Brain microvascular endothelial cell (primary cell): ENCODE measurements at regions not wholly inside any gene's neighbourhood (a gene's known extent, or its start where the extent isn't known, plus 50 kb on each side); places are given as distances from the start of the nearest gene placed in this dataset.

ENCODE experiments used
- DNase-seq: peaks from one replicate; pipeline ENCODE4 v3.0.0-alpha.2; 2020
- H3K27ac ChIP-seq: fragments of 250-450 bp; sonication (Bioruptor Pico); 2 replicates; pipeline ENCODE4 v1.5.1; 2020; ENCODE audit warnings: mild to moderate bottlenecking, moderate library complexity
- H3K27me3 ChIP-seq: fragments of 250-450 bp; sonication (Bioruptor Pico); replicated peaks from 2 replicates; pipeline ENCODE4 v1.5.1; 2020; ENCODE audit warnings: mild to moderate bottlenecking
- H3K36me3 ChIP-seq: fragments of 250-450 bp; sonication (Bioruptor Pico); replicated peaks from 2 replicates; pipeline ENCODE4 v1.5.1; 2020; ENCODE audit warnings: mild to moderate bottlenecking
- H3K4me3 ChIP-seq: 2 replicates; pipeline ENCODE4 v1.5.1; 2011; ENCODE audit warnings: low read depth, mild to moderate bottlenecking, control low read depth, low read length, moderate library complexity
- CTCF ChIP-seq: IDR thresholded peaks from 2 replicates; pipeline ENCODE4 v1.5.1; 2011; ENCODE audit warnings: low read depth, mild to moderate bottlenecking, moderate library complexity, low read length, control low read depth, inconsistent platforms; ENCODE audit errors: missing control alignments
- in situ Hi-C: cut with HindIII; loops from 2 replicates; pipeline ENCODE4 v1.10.0; 2017; ENCODE audit warnings: low sequenced_read_pairs, low pct_ligation_motif_present

GRCh38 chr12:124704619-124705018 is 137.2 kb upstream of the NCOR2 start:
- no peak overlapping the region for H3K27ac ChIP-seq
- H3K27me3 ChIP-seq = no peaks in the 10 kb centered on the region
- in situ Hi-C loops = no loop called here
- TF ChIP-seq CTCF = no peak
- no peaks in the 10 kb centered on the region for H3K36me3 ChIP-seq
- DNase-seq = no peak
- H3K4me3 ChIP-seq = no peak overlapping the region

- no peak for TF ChIP-seq CTCF
- no peak for DNase-seq
- H3K4me3 ChIP-seq = no peak overlapping the region
- no peaks in the 10 kb centered on the region for H3K27me3 ChIP-seq
- in situ Hi-C loops = no loop called here
- H3K27ac ChIP-seq = no peak overlapping the region
- no peaks in the 10 kb centered on the region for H3K36me3 ChIP-seq
These were observed 136.4 kb upstream of the NCOR2 start for GRCh38 chr12:124703856-124704255.

GRCh38 chr12:124702736-124703135 is 135.3 kb upstream of the NCOR2 start:
- DNase-seq = no peak
- Histone ChIP-seq H3K4me3 (no peak overlapping the region), H3K27me3 (no peaks in the 10 kb centered on the region), H3K27ac (no peak overlapping the region), H3K36me3 (no peaks in the 10 kb centered on the region)
- no peak for TF ChIP-seq CTCF
- in situ Hi-C loops = no loop called here

- H3K36me3 ChIP-seq = no peaks in the 10 kb centered on the region
- no peak for TF ChIP-seq CTCF
- DNase-seq = no peak
- in situ Hi-C loops = no loop called here
- H3K27ac ChIP-seq = no peak overlapping the region
- no peaks in the 10 kb centered on the region for H3K27me3 ChIP-seq
- no peak overlapping the region for H3K4me3 ChIP-seq
These were observed 133.6 kb upstream of the NCOR2 start for GRCh38 chr12:124700810-124701592.

GRCh38 chr12:124699909-124700308 is 132.5 kb upstream of the NCOR2 start:
- H3K36me3 ChIP-seq = no peaks in the 10 kb centered on the region
- in situ Hi-C loops = no loop called here
- no peak overlapping the region for H3K4me3 ChIP-seq
- DNase-seq = no peak
- TF ChIP-seq CTCF = no peak
- H3K27ac ChIP-seq = no peak overlapping the region
- no peaks in the 10 kb centered on the region for H3K27me3 ChIP-seq

- Histone ChIP-seq H3K36me3 (no peaks in the 10 kb centered on the region), H3K4me3 (no peak overlapping the region), H3K27ac (no peak overlapping the region), H3K27me3 (no peaks in the 10 kb centered on the region)
- no peak for TF ChIP-seq CTCF
- in situ Hi-C loops = no loop called here
- DNase-seq = no peak
These were observed 131.5 kb upstream of the NCOR2 start for GRCh38 chr12:124698998-124699305.
